PC-9 (cell line): ENCODE measurements at regions not wholly inside any gene's neighbourhood (a gene's known extent, or its start where the extent isn't known, plus 50 kb on each side); places are given as distances from the start of the nearest gene placed in this dataset.
A peak's percentile ranks its signal among the peaks of the same experiment; 100 is the strongest.

Experiments used
- BruUV-seq: library from RNA; stranded (reverse); fragments of 400-500 nt; replicated peaks from 2 replicates; lab custom pipeline; 2021; lab: Mats Ljungman, UMichigan
- CTCF ChIA-PET: fragments of 300-600 bp; sonication (Branson Sonifier 250); formaldehyde crosslinking; loops from one replicate; lab custom pipeline; 2022; ENCODE audit warnings: antibody characterized with exemption; lab: Charles Lee
- POLR2A ChIA-PET: fragments of 300-600 bp; sonication (Branson Sonifier 250); formaldehyde crosslinking; loops from one replicate; lab custom pipeline; 2022; ENCODE audit warnings: antibody characterized with exemption; ENCODE audit not compliant: unreplicated experiment; lab: Charles Lee
- DNase-seq, 2 experiments: peaks; one replicate each; pipeline versions ENCODE4 v3.0.0 to v3.0.0-alpha.2; 2015 to 2022; ENCODE audit warnings: mixed read lengths in 1 of 2
- H2AFZ ChIP-seq: fragments of 200-600 bp; sonication (generic); 2 replicates; pipeline ENCODE4 v1.8.1; 2017; ENCODE audit warnings: antibody characterized with exemption
- H3F3A ChIP-seq: fragments of 200-600 bp; sonication (generic); 2 replicates; pipeline ENCODE4 v1.8.1; 2017; ENCODE audit warnings: antibody characterized with exemption, mild to moderate bottlenecking, low read depth; ENCODE audit not compliant: insufficient read depth
- H3K27ac ChIP-seq: fragments of 200-600 bp; sonication (generic); 2 replicates; pipeline ENCODE4 v1.6.1; 2016; ENCODE audit warnings: mixed run types
- H3K27me3 ChIP-seq: fragments of 200-600 bp; sonication (generic); 2 replicates; pipeline ENCODE4 v1.6.1; 2016; ENCODE audit warnings: low read depth, mixed run types; ENCODE audit not compliant: insufficient read depth
- H3K36me3 ChIP-seq: fragments of 200-600 bp; sonication (generic); 2 replicates; pipeline ENCODE4 v1.6.1; 2016; ENCODE audit warnings: low read depth, mixed run types
- H3K4me1 ChIP-seq: fragments of 200-600 bp; sonication (generic); replicated peaks from 2 replicates; pipeline ENCODE4 v1.6.1; 2016; ENCODE audit warnings: mixed run types; ENCODE audit not compliant: insufficient read depth
- H3K4me2 ChIP-seq: fragments of 200-600 bp; sonication (generic); 2 replicates; pipeline ENCODE4 v1.6.1; 2017; ENCODE audit warnings: mixed run types
- H3K4me3 ChIP-seq: fragments of 200-600 bp; sonication (generic); 2 replicates; pipeline ENCODE4 v1.6.1; 2016; ENCODE audit warnings: mixed run types
- H3K79me2 ChIP-seq: fragments of 200-600 bp; sonication (generic); 2 replicates; pipeline ENCODE4 v1.6.1; 2017; ENCODE audit warnings: low read depth, mixed run types
- H3K9me2 ChIP-seq: fragments of 200-600 bp; sonication (generic); 2 replicates; pipeline ENCODE4 v1.8.1; 2017; ENCODE audit warnings: mild to moderate bottlenecking; ENCODE audit not compliant: insufficient read depth
- H3K9me3 ChIP-seq: fragments of 200-600 bp; sonication (generic); 2 replicates; pipeline ENCODE4 v1.8.1; 2016; ENCODE audit warnings: low read depth; ENCODE audit not compliant: insufficient read depth
- H4K20me1 ChIP-seq: fragments of 200-600 bp; sonication (generic); 2 replicates; pipeline ENCODE4 v1.8.1; 2017; ENCODE audit not compliant: insufficient read depth
- EZH2 ChIP-seq: fragments of 200-600 bp; sonication (generic); IDR thresholded peaks from 2 replicates; pipeline ENCODE4 v1.8.0; 2017; ENCODE audit warnings: antibody characterized with exemption, low read depth
- intact Hi-C: fragments of 100-400 bp; cut with micrococcal nuclease; formaldehyde crosslinking; loops from one replicate; pipeline ENCODE4 v1.10.0; 2022; ENCODE audit not compliant: unreplicated experiment
- TF ChIP-seq, protein P1 (sequence below): fragments of 200-600 bp; sonication (generic); conservative IDR thresholded peaks from 2 replicates; pipeline ENCODE4 v1.6.1; 2017; ENCODE audit warnings: mixed run types, antibody characterized with exemption, mild to moderate bottlenecking, moderate library complexity

DNA sequence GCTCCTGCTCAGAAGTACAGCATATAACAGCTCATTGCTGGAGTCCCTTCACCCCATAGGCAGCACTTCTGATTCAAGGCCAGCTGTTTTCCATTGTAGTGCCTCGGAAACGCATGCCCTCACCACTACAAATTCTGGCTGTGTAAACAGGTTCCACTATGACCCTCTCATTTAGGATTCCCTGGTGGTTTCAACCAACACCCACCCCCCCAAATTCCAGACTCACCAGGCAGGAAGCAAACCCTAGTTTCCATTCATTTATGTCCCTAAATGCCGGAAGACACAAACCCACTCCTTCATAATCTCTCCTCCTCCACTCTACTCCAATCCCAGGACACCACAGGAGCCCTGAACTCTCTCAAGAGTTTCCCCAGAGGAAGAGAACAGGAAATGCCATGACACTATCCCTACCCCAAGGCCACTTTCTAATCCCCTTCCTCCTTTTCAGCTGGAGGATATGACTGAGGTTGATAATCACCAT lies 75.9 kb upstream of the TMPO start:
- POLR2A ChIA-PET: interaction anchor here (0.7 to 0.9 kb wide), 2 partner anchors 17 to 65 kb away, joined by 5 read pairs; no protein-coding TSS in a partner anchor
- CTCF ChIA-PET: interaction anchor here (1.0 kb wide), 1 partner anchor 93 kb away, joined by 3 read pairs; no protein-coding TSS in a partner anchor
- no peak for DNase-seq
- Histone ChIP-seq H3K36me3 (no peaks in the 10 kb centered on the region), H3K9me3 (no peaks in the 10 kb centered on the region), H4K20me1 (no peaks in the 10 kb centered on the region), H3K9me2 (no peaks in the 10 kb centered on the region), H3K27me3 (no peaks in the 10 kb centered on the region), H3K27ac (no peak overlapping the region), H3F3A (peaks cover 5% of the 10 kb centered on the region; the same call in 1 of the 2 replicates), H3K4me2 (peak overlapping the region; percentile 27), H3K4me1 (peaks cover 8% of the 10 kb centered on the region), H3K79me2 (no peaks in the 10 kb centered on the region), H3K4me3 (no peak overlapping the region), H2AFZ (no peak overlapping the region)
- BruUV-seq: no TSS peak
- no peak for TF ChIP-seq EZH2
- TF ChIP-seq, protein P1, sequence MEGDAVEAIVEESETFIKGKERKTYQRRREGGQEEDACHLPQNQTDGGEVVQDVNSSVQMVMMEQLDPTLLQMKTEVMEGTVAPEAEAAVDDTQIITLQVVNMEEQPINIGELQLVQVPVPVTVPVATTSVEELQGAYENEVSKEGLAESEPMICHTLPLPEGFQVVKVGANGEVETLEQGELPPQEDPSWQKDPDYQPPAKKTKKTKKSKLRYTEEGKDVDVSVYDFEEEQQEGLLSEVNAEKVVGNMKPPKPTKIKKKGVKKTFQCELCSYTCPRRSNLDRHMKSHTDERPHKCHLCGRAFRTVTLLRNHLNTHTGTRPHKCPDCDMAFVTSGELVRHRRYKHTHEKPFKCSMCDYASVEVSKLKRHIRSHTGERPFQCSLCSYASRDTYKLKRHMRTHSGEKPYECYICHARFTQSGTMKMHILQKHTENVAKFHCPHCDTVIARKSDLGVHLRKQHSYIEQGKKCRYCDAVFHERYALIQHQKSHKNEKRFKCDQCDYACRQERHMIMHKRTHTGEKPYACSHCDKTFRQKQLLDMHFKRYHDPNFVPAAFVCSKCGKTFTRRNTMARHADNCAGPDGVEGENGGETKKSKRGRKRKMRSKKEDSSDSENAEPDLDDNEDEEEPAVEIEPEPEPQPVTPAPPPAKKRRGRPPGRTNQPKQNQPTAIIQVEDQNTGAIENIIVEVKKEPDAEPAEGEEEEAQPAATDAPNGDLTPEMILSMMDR: no peak
- intact Hi-C loops: no loop called here

DNA sequence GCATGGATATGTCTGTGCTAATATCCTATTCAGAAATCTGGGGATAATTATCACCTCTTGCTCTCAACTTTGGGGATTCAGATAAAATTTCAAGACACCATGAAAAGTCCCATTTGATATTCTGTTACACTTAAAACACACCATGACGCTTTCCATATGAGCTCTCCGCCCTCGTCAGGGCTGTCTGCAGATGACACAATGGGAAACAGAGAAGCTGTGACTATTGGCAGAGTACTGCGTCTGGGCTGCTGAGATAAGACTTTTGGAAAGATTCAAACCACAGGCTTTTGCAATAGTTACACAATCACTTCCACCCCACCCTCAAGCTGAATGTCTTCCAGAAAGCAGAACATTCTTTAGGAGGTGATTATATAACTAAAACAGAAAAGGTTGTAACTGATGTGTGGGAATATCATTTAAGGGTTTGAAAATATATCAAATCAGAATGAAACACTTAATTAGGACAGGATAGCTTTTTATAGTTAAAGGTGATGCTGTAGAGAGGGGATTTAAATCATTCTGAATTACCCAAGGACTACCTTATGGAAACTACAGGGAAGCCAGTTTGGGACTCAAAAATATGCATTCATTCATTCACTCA lies 75.3 kb upstream of the TMPO start:
- Histone ChIP-seq H3K4me3 (no peak overlapping the region), H3K4me2 (peak overlapping the region; percentile 27), H3K27ac (no peak overlapping the region), H3K27me3 (no peaks in the 10 kb centered on the region), H2AFZ (no peak overlapping the region), H3K36me3 (no peaks in the 10 kb centered on the region), H3K9me3 (no peaks in the 10 kb centered on the region), H4K20me1 (no peaks in the 10 kb centered on the region), H3F3A (peaks cover 5% of the 10 kb centered on the region; the same call in 1 of the 2 replicates), H3K9me2 (no peaks in the 10 kb centered on the region), H3K4me1 (peaks cover 8% of the 10 kb centered on the region), H3K79me2 (no peaks in the 10 kb centered on the region)
- no peak for TF ChIP-seq EZH2
- TF ChIP-seq, protein P1: no peak
- no TSS peak for BruUV-seq
- POLR2A ChIA-PET: interaction anchor here (0.5 to 0.9 kb wide), 7 partner anchors 12 to 233 kb away, joined by 5 to 18 read pairs (median 8); no protein-coding TSS in a partner anchor
- DNase-seq: peak; percentile 65 to 88
- CTCF ChIA-PET: interaction anchor here (0.7 to 1.0 kb wide), 2 partner anchors 15 to 93 kb away, joined by 3 to 4 read pairs; no protein-coding TSS in a partner anchor
- intact Hi-C loops: loop anchor here (1.0 to 2.0 kb wide), 3 partner anchors 15 to 51 kb away; no protein-coding TSS in a partner anchor

DNA sequence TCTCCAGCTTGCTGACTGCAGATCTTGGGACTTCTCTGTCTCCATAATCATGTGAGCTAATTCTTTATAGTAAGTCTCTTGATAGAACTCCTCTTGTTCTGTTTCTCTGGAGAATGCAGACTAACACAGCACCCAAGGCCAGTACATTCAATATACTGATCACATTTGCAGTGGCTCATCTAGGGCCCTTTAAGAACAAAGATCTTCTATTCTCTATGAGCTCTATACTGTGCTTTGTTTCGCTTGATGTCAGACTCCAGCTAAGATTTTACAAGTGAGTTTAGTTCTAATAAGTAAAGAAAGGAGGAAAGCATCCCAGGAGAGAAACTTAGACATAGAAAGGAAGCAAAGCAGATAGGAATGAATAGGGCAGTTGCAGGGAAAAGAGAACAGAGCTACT lies 69.3 kb upstream of the TMPO start:
- Histone ChIP-seq H3F3A (peaks cover 6% of the 10 kb centered on the region; the same call in 1 of the 2 replicates), H2AFZ (no peak overlapping the region), H3K4me1 (no peaks in the 10 kb centered on the region), H3K4me2 (no peak overlapping the region), H3K9me3 (no peaks in the 10 kb centered on the region), H3K27me3 (0 out of 2 replicates have a peak, but pooled peaks cover 5% of the 10 kb centered on the region), H3K4me3 (no peak overlapping the region), H3K36me3 (no peaks in the 10 kb centered on the region), H4K20me1 (no peaks in the 10 kb centered on the region), H3K9me2 (no peaks in the 10 kb centered on the region), H3K79me2 (no peaks in the 10 kb centered on the region), H3K27ac (no peak overlapping the region)
- intact Hi-C loops: no loop called here
- ChIA-PET POLR2A (no interaction called here), CTCF (interaction anchor here (0.7 kb wide), 2 partner anchors 28 to 1452 kb away, joined by 3 read pairs; no protein-coding TSS in a partner anchor)
- no peak for TF ChIP-seq EZH2
- TF ChIP-seq, protein P1: no peak
- BruUV-seq: no TSS peak
- DNase-seq: no peak
